Keratinocyte (primary cell): ENCODE measurements at regions not wholly inside any gene's neighbourhood (a gene's known extent, or its start where the extent isn't known, plus 50 kb on each side); places are given as distances from the start of the nearest gene placed in this dataset.

Source experiments
- DNase-seq: peaks from one replicate; pipeline ENCODE4 v3.0.0-alpha.2; 2011; ENCODE audit warnings: low read depth, missing footprints, low spot score
- FAIRE-seq: peaks from 2 replicates; lab custom pipeline; 2011; peaks lifted over from hg19 to GRCh38; lab: Jason Lieb, UNC
- H2AFZ ChIP-seq: 2 replicates; pipeline ENCODE4 v1.6.0; 2012; ENCODE audit warnings: low read length, control low read depth, inconsistent platforms; ENCODE audit not compliant: control insufficient read depth
- H3K27ac ChIP-seq: 2 replicates; pipeline ENCODE4 v1.5.1; 2011; ENCODE audit warnings: low read length; ENCODE audit not compliant: control insufficient read depth, insufficient read depth
- H3K27me3 ChIP-seq: 3 replicates; pipeline ENCODE4 v1.6.0; 2011; ENCODE audit warnings: low read length; ENCODE audit not compliant: control insufficient read depth, insufficient read depth; ENCODE audit errors: extremely low read depth
- H3K36me3 ChIP-seq, 2 experiments: 2 replicates in 1 of 2; 3 replicates in 1 of 2; pipeline ENCODE4 v1.5.1; 2011; ENCODE audit warnings: low read length in 2 of 2, mild to moderate bottlenecking in 1 of 2; ENCODE audit not compliant: control insufficient read depth in 2 of 2, insufficient read depth in 2 of 2; ENCODE audit errors: extremely low read depth in 1 of 2
- H3K4me1 ChIP-seq: 3 replicates; pipeline ENCODE4 v1.5.1; 2011; ENCODE audit warnings: low read length; ENCODE audit not compliant: control insufficient read depth, insufficient read depth; ENCODE audit errors: extremely low read depth
- H3K4me2 ChIP-seq: 3 replicates; pipeline ENCODE4 v1.6.0; 2011; ENCODE audit warnings: low read depth, low read length; ENCODE audit not compliant: control insufficient read depth, insufficient read depth; ENCODE audit errors: extremely low read depth
- H3K4me3 ChIP-seq, 3 experiments: fragments of 200-600 bp in 1 of 3; sonication (generic) in 1 of 3; 2 replicates in 2 of 3; 3 replicates in 1 of 3; pipeline ENCODE4 v1.5.1; 2011 to 2016; ENCODE audit warnings: low read length in 3 of 3, mild to moderate bottlenecking in 3 of 3, control low read depth in 2 of 3, inconsistent platforms in 1 of 3, low read depth in 1 of 3, mixed read lengths in 1 of 3, mixed run types in 1 of 3, moderate library complexity in 1 of 3; ENCODE audit not compliant: control insufficient read depth in 2 of 3, insufficient read depth in 2 of 3; ENCODE audit errors: extremely low read depth in 1 of 3
- H3K79me2 ChIP-seq: 2 replicates; pipeline ENCODE4 v1.6.0; 2012; ENCODE audit warnings: low read length; ENCODE audit not compliant: control insufficient read depth, insufficient read depth
- H3K9ac ChIP-seq: 3 replicates; pipeline ENCODE4 v1.6.0; 2011; ENCODE audit warnings: low read length; ENCODE audit not compliant: control insufficient read depth, insufficient read depth; ENCODE audit errors: extremely low read depth
- H3K9me1 ChIP-seq: 3 replicates; pipeline ENCODE4 v1.6.0; 2011; ENCODE audit warnings: low read length; ENCODE audit not compliant: control insufficient read depth, insufficient read depth; ENCODE audit errors: extremely low read depth
- H3K9me3 ChIP-seq: 2 replicates; pipeline ENCODE4 v1.5.1; 2012; ENCODE audit warnings: low read depth, low read length; ENCODE audit not compliant: control insufficient read depth
- H4K20me1 ChIP-seq: 3 replicates; pipeline ENCODE4 v1.6.0; 2011; ENCODE audit warnings: low read length; ENCODE audit not compliant: control insufficient read depth, insufficient read depth; ENCODE audit errors: extremely low read depth
- CTCF ChIP-seq, 3 experiments: IDR thresholded peaks in 1 of 3; conservative IDR thresholded peaks in 1 of 3; optimal IDR thresholded peaks in 1 of 3; 2 replicates in 2 of 3; 3 replicates in 1 of 3; pipeline versions ENCODE3 to v1.5.1; 2011; ENCODE audit warnings: low read length in 3 of 3, mild to moderate bottlenecking in 3 of 3, moderate library complexity in 2 of 3, control low read depth in 1 of 3, inconsistent platforms in 1 of 3; ENCODE audit not compliant: insufficient read depth in 2 of 3; ENCODE audit errors: extremely low read depth in 1 of 3
- EZH2 ChIP-seq: IDR thresholded peaks from one replicate; pipeline ENCODE4 v1.6.1; 2012; ENCODE audit warnings: inconsistent platforms, mild to moderate bottlenecking, low read length, moderate library complexity
- dilution Hi-C: fragments of 300-500 bp; cut with MboI; formaldehyde crosslinking; loops from one replicate; pipeline ENCODE4 v1.7.0; 2020; ENCODE audit warnings: low sequenced_read_pairs; ENCODE audit not compliant: extremely low pct_ligation_motif_present

- H3K36me3 ChIP-seq: no peaks in the 10 kb centered on the region
- no peak overlapping the region for H2AFZ ChIP-seq
- no peaks in the 10 kb centered on the region for H3K4me1 ChIP-seq
- no peaks in the 10 kb centered on the region for H3K79me2 ChIP-seq
- no peak overlapping the region for H3K4me3 ChIP-seq
- H3K9ac ChIP-seq: no peak overlapping the region
- no peaks in the 10 kb centered on the region for H3K27me3 ChIP-seq
- no peak overlapping the region for H3K27ac ChIP-seq
- H3K9me1 ChIP-seq: no peaks in the 10 kb centered on the region
- DNase-seq (no peak), FAIRE-seq (no peak)
- no peaks in the 10 kb centered on the region for H4K20me1 ChIP-seq
- no peak for TF ChIP-seq CTCF (optimal IDR thresholded peaks at IDR 0.05 in 1 of 3, IDR thresholded peaks at IDR 0.05 in 1 of 3, conservative IDR thresholded peaks at IDR 0.05 in 1 of 3; ENCODE audit: extremely low read depth in 1 of 3, insufficient read depth in 2 of 3, low read length in 3 of 3)
- no peak for TF ChIP-seq EZH2
- no peaks in the 10 kb centered on the region for H3K9me3 ChIP-seq
- no peak overlapping the region for H3K4me2 ChIP-seq
- dilution Hi-C loops: no loop called here
Measured at GRCh38 chr4:179768996-179769395, 2326.8 kb upstream of the AGA start.

DNA sequence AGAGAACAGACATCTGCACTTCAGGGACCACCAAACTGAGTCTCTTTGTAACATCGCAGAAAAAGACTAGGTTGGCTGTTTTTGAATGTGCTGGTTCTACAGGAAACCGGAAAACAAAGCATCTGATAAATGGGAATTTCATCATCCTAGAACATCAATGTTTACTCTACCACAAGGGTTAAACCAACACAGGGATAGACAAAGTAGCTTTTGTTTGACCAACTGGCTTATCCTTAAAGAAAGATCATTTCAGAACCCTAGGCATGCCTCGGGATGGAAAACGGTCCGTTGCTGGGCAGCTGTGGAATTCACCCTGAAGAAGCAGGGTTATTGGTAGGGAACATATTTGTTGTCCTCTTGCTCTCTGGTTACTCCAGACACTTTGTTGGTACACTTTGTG is 2355.5 kb upstream of the AGA start:
- TF ChIP-seq EZH2 (no peak), CTCF (optimal IDR thresholded peaks at IDR 0.05 in 1 of 3, IDR thresholded peaks at IDR 0.05 in 1 of 3, conservative IDR thresholded peaks at IDR 0.05 in 1 of 3; ENCODE audit: extremely low read depth in 1 of 3, insufficient read depth in 2 of 3, low read length in 3 of 3) (no peak)
- no peaks in the 10 kb centered on the region for H3K36me3 ChIP-seq
- no peaks in the 10 kb centered on the region for H3K79me2 ChIP-seq
- DNase-seq (no peak), FAIRE-seq (no peak)
- no peak overlapping the region for H2AFZ ChIP-seq
- H3K4me1 ChIP-seq: no peaks in the 10 kb centered on the region
- no peak overlapping the region for H3K4me2 ChIP-seq
- H3K27ac ChIP-seq: no peak overlapping the region
- dilution Hi-C loops: no loop called here
- no peak overlapping the region for H3K9ac ChIP-seq
- no peaks in the 10 kb centered on the region for H3K9me1 ChIP-seq
- H3K9me3 ChIP-seq: no peaks in the 10 kb centered on the region
- no peak overlapping the region for H3K4me3 ChIP-seq
- no peaks in the 10 kb centered on the region for H3K27me3 ChIP-seq
- no peaks in the 10 kb centered on the region for H4K20me1 ChIP-seq
